ENCODE measurements at regions not wholly inside any gene's neighbourhood (a gene's known extent, or its start where the extent isn't known, plus 50 kb on each side); places are given as distances from the start of the nearest gene placed in this dataset.

GRCh38 chr13:47170971-47171370 lies 274.1 kb upstream of the HTR2A start:
- H3K27ac ChIP-seq: no peak overlapping the region
- TF ChIP-seq CTCF (conservative IDR thresholded peaks at IDR 0.05): no peak

- H3K27ac ChIP-seq: no peak overlapping the region
Measured at GRCh38 chr13:47168618-47169017, 271.8 kb upstream of the HTR2A start.

GRCh38 chr13:47168066-47168465 lies 271.2 kb upstream of the HTR2A start:
- no peak overlapping the region for H3K27ac ChIP-seq
- TF ChIP-seq CTCF (conservative IDR thresholded peaks at IDR 0.05): no peak

More at GRCh38 chr13:47168618-47169017, 271.8 kb upstream of the HTR2A start:
- TF ChIP-seq CTCF (conservative IDR thresholded peaks at IDR 0.05): no peak

- TF ChIP-seq CTCF (conservative IDR thresholded peaks at IDR 0.05): no peak
- no peak overlapping the region for H3K27ac ChIP-seq
Measured at GRCh38 chr13:47166336-47166735, 269.5 kb upstream of the HTR2A start.

GRCh38 chr13:47159853-47160550 lies 263.1 kb upstream of the HTR2A start:
- H3K27ac ChIP-seq: no peak overlapping the region
- no peak for TF ChIP-seq CTCF (conservative IDR thresholded peaks at IDR 0.05)

GRCh38 chr13:47158593-47158992 lies 261.7 kb upstream of the HTR2A start:
- no peak overlapping the region for H3K27ac ChIP-seq
- TF ChIP-seq CTCF (conservative IDR thresholded peaks at IDR 0.05): no peak

- H3K27ac ChIP-seq: no peak overlapping the region
- TF ChIP-seq CTCF (conservative IDR thresholded peaks at IDR 0.05): no peak
Measured at GRCh38 chr13:47148543-47148942, 251.7 kb upstream of the HTR2A start.
